Osteoblast (primary cell): ENCODE measurements at regions not wholly inside any gene's neighbourhood (a gene's known extent, or its start where the extent isn't known, plus 50 kb on each side); places are given as distances from the start of the nearest gene placed in this dataset.

Experiments used
- DNase-seq: peaks from one replicate; pipeline ENCODE4 v3.0.0; 2011; ENCODE audit warnings: low spot score, mixed read lengths; ENCODE audit not compliant: insufficient read length; ENCODE audit errors: missing footprints
- H2AFZ ChIP-seq: 2 replicates; pipeline ENCODE4 v1.6.0; 2011; ENCODE audit warnings: mild to moderate bottlenecking, low read length
- H3K27ac ChIP-seq: 2 replicates; pipeline ENCODE4 v1.5.1; 2011; ENCODE audit warnings: mild to moderate bottlenecking, low read depth, low read length, moderate library complexity
- H3K27me3 ChIP-seq: 2 replicates; pipeline ENCODE4 v1.6.0; 2012; ENCODE audit warnings: mild to moderate bottlenecking, control low read depth, inconsistent platforms, low read length, moderate library complexity; ENCODE audit not compliant: insufficient read depth
- H3K36me3 ChIP-seq: 2 replicates; pipeline ENCODE4 v1.5.1; 2011; ENCODE audit warnings: mild to moderate bottlenecking, low read length, control low read depth, moderate library complexity; ENCODE audit not compliant: insufficient read depth
- H3K4me1 ChIP-seq: 2 replicates; pipeline ENCODE4 v1.5.1; 2011; ENCODE audit warnings: mild to moderate bottlenecking, low read length, control low read depth, moderate library complexity; ENCODE audit not compliant: insufficient read depth
- H3K4me2 ChIP-seq: 2 replicates; pipeline ENCODE4 v1.6.0; 2011; ENCODE audit warnings: mild to moderate bottlenecking, low read length; ENCODE audit not compliant: insufficient read depth
- H3K4me3 ChIP-seq: fragments of 200-600 bp; sonication (generic); 3 replicates; pipeline ENCODE4 v1.5.1; 2012; ENCODE audit warnings: mild to moderate bottlenecking, low read length, inconsistent platforms; ENCODE audit not compliant: insufficient read depth
- H3K79me2 ChIP-seq: 2 replicates; pipeline ENCODE4 v1.6.0; 2012; ENCODE audit warnings: mild to moderate bottlenecking, low read length, control low read depth, inconsistent platforms; ENCODE audit not compliant: insufficient read depth
- H3K9me3 ChIP-seq: 2 replicates; pipeline ENCODE4 v1.5.1; 2011; ENCODE audit warnings: low read depth, low read length, control low read depth
- H4K20me1 ChIP-seq: 2 replicates; pipeline ENCODE4 v1.6.0; 2012; ENCODE audit warnings: mild to moderate bottlenecking, low read length, control low read depth; ENCODE audit not compliant: insufficient read depth
- CTCF ChIP-seq: IDR thresholded peaks from 2 replicates; pipeline ENCODE4 v1.5.1; 2011; ENCODE audit warnings: mild to moderate bottlenecking, low read depth, low read length, moderate library complexity; ENCODE audit errors: extremely low read depth

- no peaks in the 10 kb centered on the region for H3K36me3 ChIP-seq
- H3K4me2 ChIP-seq = peak overlapping the region; percentile 19
- no peaks in the 10 kb centered on the region for H3K79me2 ChIP-seq
- H3K27me3 ChIP-seq = no peaks in the 10 kb centered on the region
- H3K27ac ChIP-seq = peak overlapping the region; percentile 75
- H4K20me1 ChIP-seq = no peaks in the 10 kb centered on the region
- peaks cover 35% of the 10 kb centered on the region for H3K4me1 ChIP-seq
- no peak overlapping the region for H3K4me3 ChIP-seq
- H3K9me3 ChIP-seq = no peaks in the 10 kb centered on the region
- no peak for TF ChIP-seq CTCF
- peak; percentile 80 for DNase-seq
- no peak overlapping the region for H2AFZ ChIP-seq
These were observed 183.5 kb downstream of the SNX18 start for GRCh38 chr5:54700986-54701578.

- Histone ChIP-seq H3K27me3 (no peaks in the 10 kb centered on the region), H3K4me3 (no peak overlapping the region), H3K36me3 (no peaks in the 10 kb centered on the region), H3K9me3 (no peaks in the 10 kb centered on the region), H3K27ac (no peak overlapping the region), H3K79me2 (no peaks in the 10 kb centered on the region), H3K4me2 (no peak overlapping the region), H2AFZ (peak overlapping the region; percentile 62), H4K20me1 (no peaks in the 10 kb centered on the region), H3K4me1 (peaks cover 13% of the 10 kb centered on the region)
- no peak for TF ChIP-seq CTCF
- DNase-seq = no peak
These were observed 179.4 kb downstream of the SNX18 start for GRCh38 chr5:54696931-54697330.

GRCh38 chr5:54696346-54696745 is 178.8 kb downstream of the SNX18 start:
- Histone ChIP-seq H3K27me3 (no peaks in the 10 kb centered on the region), H3K36me3 (no peaks in the 10 kb centered on the region), H3K4me1 (peaks cover 8% of the 10 kb centered on the region), H3K9me3 (no peaks in the 10 kb centered on the region), H3K4me3 (no peak overlapping the region), H3K79me2 (no peaks in the 10 kb centered on the region), H4K20me1 (no peaks in the 10 kb centered on the region), H2AFZ (no peak overlapping the region), H3K27ac (no peak overlapping the region), H3K4me2 (no peak overlapping the region)
- TF ChIP-seq CTCF = no peak
- DNase-seq = no peak

GRCh38 chr5:54695198-54695966 is 177.8 kb downstream of the SNX18 start:
- Histone ChIP-seq H3K4me2 (no peak overlapping the region), H3K4me3 (no peak overlapping the region), H4K20me1 (no peaks in the 10 kb centered on the region), H3K79me2 (no peaks in the 10 kb centered on the region), H3K27me3 (no peaks in the 10 kb centered on the region), H3K9me3 (no peaks in the 10 kb centered on the region), H3K27ac (no peak overlapping the region), H3K4me1 (peaks cover 6% of the 10 kb centered on the region), H3K36me3 (no peaks in the 10 kb centered on the region), H2AFZ (no peak overlapping the region)
- DNase-seq = no peak
- TF ChIP-seq CTCF = no peak
